AG04450 (cell line): ENCODE measurements at regions not wholly inside any gene's neighbourhood (a gene's known extent, or its start where the extent isn't known, plus 50 kb on each side); places are given as distances from the start of the nearest gene placed in this dataset.

ENCODE experiments used
- CTCF ChIA-PET: fragments of 300-600, 350-600 bp; formaldehyde crosslinking; extraction: SDS; loops from one replicate; lab custom pipeline; 2022; ENCODE audit warnings: antibody characterized with exemption, inconsistent platforms; lab: Charles Lee
- POLR2A ChIA-PET: fragments of 350-600 bp; formaldehyde crosslinking; extraction: SDS; loops from one replicate; lab custom pipeline; 2021; ENCODE audit warnings: antibody characterized with exemption, inconsistent platforms; lab: Yijun Ruan, JAX
- DNase-seq: peaks from one replicate; pipeline ENCODE4 v3.0.0-alpha.2; 2011; ENCODE audit warnings: low read depth, low spot score
- H3K27ac ChIP-seq: one replicate; pipeline ENCODE4 v1.5.1; 2012; ENCODE audit warnings: low read depth, low read length, control low read depth
- H3K27me3 ChIP-seq: one replicate; pipeline ENCODE4 v1.6.0; 2012; ENCODE audit warnings: low read length; ENCODE audit not compliant: control insufficient read depth, insufficient read depth
- H3K4me3 ChIP-seq: 2 replicates; pipeline ENCODE4 v1.5.1; 2011; ENCODE audit warnings: mild to moderate bottlenecking, low read depth, low read length, control low read depth
- H3K9me3 ChIP-seq: 2 replicates; pipeline ENCODE4 v1.5.1; 2012; ENCODE audit warnings: low read length; ENCODE audit not compliant: control insufficient read depth, insufficient read depth
- CTCF ChIP-seq: IDR thresholded peaks from 2 replicates; pipeline ENCODE4 v1.5.1; 2011; ENCODE audit warnings: low read depth, low read length, control low read depth, inconsistent platforms

GRCh38 chr2:54047658-54048057 lies 67.8 kb upstream of the ACYP2 start:
- no peak for TF ChIP-seq CTCF
- Histone ChIP-seq H3K27ac (no peak overlapping the region), H3K4me3 (no peak overlapping the region), H3K9me3 (peaks cover 11% of the 10 kb centered on the region), H3K27me3 (no peaks in the 10 kb centered on the region)
- ChIA-PET CTCF (no interaction called here), POLR2A (interaction anchor here (0.6 kb wide), 1 partner anchor 30 kb away, joined by 3 read pairs; no protein-coding TSS in a partner anchor)
- DNase-seq = no peak

DNA sequence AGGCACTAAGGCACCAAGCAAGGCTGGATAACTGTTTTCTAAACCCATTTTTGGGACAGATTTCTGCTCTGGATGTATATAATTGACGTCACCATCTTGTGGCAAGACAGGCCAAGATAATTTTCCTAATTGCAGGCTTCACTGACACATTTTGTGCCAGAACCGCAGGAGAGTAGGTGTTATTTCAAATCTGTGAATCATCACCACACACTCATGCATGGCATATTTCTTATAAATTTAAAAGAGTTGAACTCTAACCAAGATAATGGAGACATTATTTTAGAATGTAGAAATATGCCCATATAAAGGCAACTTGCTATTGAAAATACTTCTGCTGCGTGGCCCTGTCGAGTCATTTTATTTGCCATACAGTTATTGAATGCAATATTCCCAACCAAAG lies 68.3 kb upstream of the ACYP2 start:
- Histone ChIP-seq H3K27ac (no peak overlapping the region), H3K4me3 (no peak overlapping the region), H3K9me3 (peaks cover 11% of the 10 kb centered on the region), H3K27me3 (no peaks in the 10 kb centered on the region)
- no peak for TF ChIP-seq CTCF
- POLR2A ChIA-PET = no interaction called here
- CTCF ChIA-PET = no interaction called here
- DNase-seq = no peak

GRCh38 chr2:54042897-54043620 lies 72.3 kb upstream of the PSME4 start:
- Histone ChIP-seq H3K9me3 (peaks cover 11% of the 10 kb centered on the region), H3K27ac (no peak overlapping the region), H3K4me3 (no peak overlapping the region), H3K27me3 (no peaks in the 10 kb centered on the region)
- ChIA-PET POLR2A (no interaction called here), CTCF (no interaction called here)
- DNase-seq = no peak
- TF ChIP-seq CTCF = no peak

GRCh38 chr2:54042341-54042740 lies 71.5 kb upstream of the PSME4 start:
- Histone ChIP-seq H3K9me3 (peaks cover 11% of the 10 kb centered on the region), H3K27ac (no peak overlapping the region), H3K4me3 (no peak overlapping the region), H3K27me3 (no peaks in the 10 kb centered on the region)
- peak; percentile 16 for DNase-seq
- POLR2A ChIA-PET = interaction anchor here (0.7 kb wide), 1 partner anchor 73 kb away, joined by 3 read pairs; no protein-coding TSS in a partner anchor
- CTCF ChIA-PET = interaction anchor here (0.6 kb wide), 1 partner anchor 27 kb away, joined by 3 read pairs; no protein-coding TSS in a partner anchor
- no peak for TF ChIP-seq CTCF

GRCh38 chr2:54041135-54041534 lies 70.3 kb upstream of the PSME4 start:
- CTCF ChIA-PET = no interaction called here
- H3K27ac ChIP-seq = no peak overlapping the region
- POLR2A ChIA-PET = no interaction called here
- no peaks in the 10 kb centered on the region for H3K27me3 ChIP-seq
- TF ChIP-seq CTCF = no peak
- peaks cover 11% of the 10 kb centered on the region for H3K9me3 ChIP-seq
- no peak overlapping the region for H3K4me3 ChIP-seq
- DNase-seq = no peak
